OCI-LY3 (cell line): ENCODE measurements at regions not wholly inside any gene's neighbourhood (a gene's known extent, or its start where the extent isn't known, plus 50 kb on each side); places are given as distances from the start of the nearest gene placed in this dataset.
"Not testable (repeated sequence)": the region's sequence is repeated elsewhere in the genome, so short reads cannot be mapped to it uniquely, and the experiment has no call there.

Experiments
- H2AFZ ChIP-seq: fragments of 200-600, 300-600 bp; shearing (Covaris generic); 2 replicates; pipeline ENCODE4 v1.6.0; 2014; ENCODE audit warnings: antibody characterized with exemption, low read depth, low read length
- H3K27ac ChIP-seq: fragments of 200-600, 300-600 bp; sonication (generic); 2 replicates; pipeline ENCODE4 v1.5.1; 2014; ENCODE audit warnings: mild to moderate bottlenecking, low read length, moderate library complexity, mixed read lengths
- H3K27me3 ChIP-seq: fragments of 200-600, 300-600 bp; sonication (generic); 2 replicates; pipeline ENCODE4 v1.6.1; 2014; ENCODE audit warnings: low read depth, low read length, mixed read lengths
- H3K36me3 ChIP-seq: fragments of 200-600, 300-600 bp; sonication (generic); replicated peaks from 2 replicates; pipeline ENCODE3; 2014; ENCODE audit warnings: low read depth, low read length, mixed read lengths
- H3K4me1 ChIP-seq: fragments of 300-600, 200-600 bp; sonication (generic); 2 replicates; pipeline ENCODE4 v1.6.1; 2014; ENCODE audit warnings: low read length, mixed read lengths
- H3K4me2 ChIP-seq: fragments of 200-600, 300-600 bp; sonication (generic); 2 replicates; pipeline ENCODE4 v1.6.1; 2014; ENCODE audit warnings: low read length, mixed read lengths
- H3K4me3 ChIP-seq: fragments of 300-600, 200-600 bp; sonication (generic); 2 replicates; pipeline ENCODE4 v1.5.1; 2014; ENCODE audit warnings: antibody characterized with exemption, mild to moderate bottlenecking, low read length, moderate library complexity
- H3K79me2 ChIP-seq: fragments of 300-600, 200-600 bp; shearing (Covaris generic); 2 replicates; pipeline ENCODE4 v1.6.1; 2014; ENCODE audit warnings: mild to moderate bottlenecking, low read length, mixed read lengths
- H3K9ac ChIP-seq: fragments of 300-600, 200-600 bp; shearing (Covaris generic); 2 replicates; pipeline ENCODE4 v1.6.0; 2014; ENCODE audit warnings: mild to moderate bottlenecking, low read length, moderate library complexity
- H3K9me3 ChIP-seq: fragments of 200-600, 300-600 bp; shearing (Covaris generic); 2 replicates; pipeline ENCODE4 v1.6.1; 2014; ENCODE audit warnings: low read length, mixed read lengths; ENCODE audit not compliant: insufficient read depth
- H4K20me1 ChIP-seq: fragments of 200-600, 300-600 bp; sonication (generic); 2 replicates; pipeline ENCODE4 v1.6.1; 2016; ENCODE audit warnings: low read length, mixed read lengths; ENCODE audit not compliant: insufficient read depth
- CTCF ChIP-seq: fragments of 200-600, 300-600 bp; sonication (generic); IDR thresholded peaks from 2 replicates; pipeline ENCODE4 v1.5.1; 2014; ENCODE audit warnings: antibody characterized with exemption, low read length, low read depth
- EZH2phosphoT487 ChIP-seq: fragments of 200-600 bp; shearing (Covaris generic); IDR thresholded peaks from 2 replicates; pipeline ENCODE4 v1.6.1; 2018; ENCODE audit warnings: antibody characterized with exemption, mixed run types, low read depth

- TF ChIP-seq EZH2phosphoT487 (no peak), CTCF (no peak)
- Histone ChIP-seq H3K27ac (no peak overlapping the region), H3K4me3 (no peak overlapping the region), H3K36me3 (no peaks in the 10 kb centered on the region), H3K4me1 (no peaks in the 10 kb centered on the region), H3K9me3 (no peaks in the 10 kb centered on the region), H2AFZ (no peak overlapping the region), H3K4me2 (no peak overlapping the region), H4K20me1 (no peaks in the 10 kb centered on the region), H3K79me2 (no peaks in the 10 kb centered on the region), H3K9ac (no peak overlapping the region), H3K27me3 (no peaks in the 10 kb centered on the region)
Measured at GRCh38 chr2:66189553-66189952, 245.4 kb upstream of the MEIS1 start.

- H3K4me2 ChIP-seq = no peak overlapping the region
- no peaks in the 10 kb centered on the region for H4K20me1 ChIP-seq
- no peak overlapping the region for H3K27ac ChIP-seq
Measured at GRCh38 chr2:66186537-66186936, 248.4 kb upstream of the MEIS1 start.

GRCh38 chr2:66185497-66186054 is 249.3 kb upstream of the MEIS1 start:
- Histone ChIP-seq H2AFZ (no peak overlapping the region), H4K20me1 (no peaks in the 10 kb centered on the region), H3K27ac (no peak overlapping the region), H3K4me3 (no peak overlapping the region), H3K36me3 (no peaks in the 10 kb centered on the region), H3K79me2 (no peaks in the 10 kb centered on the region), H3K4me1 (no peaks in the 10 kb centered on the region), H3K27me3 (no peaks in the 10 kb centered on the region), H3K4me2 (no peak overlapping the region), H3K9me3 (no peaks in the 10 kb centered on the region), H3K9ac (no peak overlapping the region)
- TF ChIP-seq CTCF = no peak
- TF ChIP-seq EZH2phosphoT487 = no peak

More at GRCh38 chr2:66186537-66186936, 248.4 kb upstream of the MEIS1 start:
- no peaks in the 10 kb centered on the region for H3K4me1 ChIP-seq
- H3K9me3 ChIP-seq = no peaks in the 10 kb centered on the region
- H3K36me3 ChIP-seq = no peaks in the 10 kb centered on the region
- no peaks in the 10 kb centered on the region for H3K79me2 ChIP-seq
- H3K4me3 ChIP-seq = no peak overlapping the region
- no peak overlapping the region for H2AFZ ChIP-seq
- TF ChIP-seq EZH2phosphoT487 = no peak
- no peaks in the 10 kb centered on the region for H3K27me3 ChIP-seq
- no peak overlapping the region for H3K9ac ChIP-seq

GRCh38 chr2:66177128-66177796 is 257.7 kb upstream of the MEIS1 start:
- H2AFZ ChIP-seq, H3K79me2 ChIP-seq, H3K9ac ChIP-seq, H3K4me3 ChIP-seq, H3K27ac ChIP-seq, H3K4me1 ChIP-seq, H4K20me1 ChIP-seq, H3K36me3 ChIP-seq, H3K9me3 ChIP-seq, H3K4me2 ChIP-seq, H3K27me3 ChIP-seq: not testable (repeated sequence)

GRCh38 chr2:66174491-66174890 is 260.4 kb upstream of the MEIS1 start:
- H3K4me3 ChIP-seq = no peak overlapping the region
- H3K9ac ChIP-seq = no peak overlapping the region
- H3K79me2 ChIP-seq = no peaks in the 10 kb centered on the region
- H4K20me1 ChIP-seq = no peaks in the 10 kb centered on the region
- no peak overlapping the region for H3K27ac ChIP-seq
- H3K9me3 ChIP-seq = no peaks in the 10 kb centered on the region
- no peaks in the 10 kb centered on the region for H3K36me3 ChIP-seq
- no peak overlapping the region for H3K4me2 ChIP-seq
- no peaks in the 10 kb centered on the region for H3K4me1 ChIP-seq
- TF ChIP-seq CTCF = no peak
- TF ChIP-seq EZH2phosphoT487 = no peak
- H3K27me3 ChIP-seq = no peaks in the 10 kb centered on the region
- no peak overlapping the region for H2AFZ ChIP-seq
